Cardiac fibroblast (primary cell): ENCODE measurements at regions not wholly inside any gene's neighbourhood (a gene's known extent, or its start where the extent isn't known, plus 50 kb on each side); places are given as distances from the start of the nearest gene placed in this dataset.

Experiments
- DNase-seq, 2 donors: peaks; one replicate each; pipeline versions ENCODE4 v3.0.0 to v3.0.0-alpha.2; 2010; ENCODE audit warnings: low read depth in 2 of 2
- H3K4me3 ChIP-seq, 2 donors: replicated peaks in 1 of 2; 1 replicate in 1 of 2; 2 replicates in 1 of 2; pipeline ENCODE4 v1.5.1; 2011; ENCODE audit warnings: low read depth in 2 of 2, low read length in 2 of 2, mild to moderate bottlenecking in 2 of 2, moderate library complexity in 1 of 2
- CTCF ChIP-seq: IDR thresholded peaks from one replicate; pipeline ENCODE4 v1.5.1; 2011; ENCODE audit warnings: low read depth, mild to moderate bottlenecking, low read length, inconsistent platforms

GRCh38 chr10:78966844-78967488 lies 101.8 kb upstream of the ZMIZ1 start:
- no peak for DNase-seq
- no peak overlapping the region for H3K4me3 ChIP-seq
- TF ChIP-seq CTCF: no peak

DNA sequence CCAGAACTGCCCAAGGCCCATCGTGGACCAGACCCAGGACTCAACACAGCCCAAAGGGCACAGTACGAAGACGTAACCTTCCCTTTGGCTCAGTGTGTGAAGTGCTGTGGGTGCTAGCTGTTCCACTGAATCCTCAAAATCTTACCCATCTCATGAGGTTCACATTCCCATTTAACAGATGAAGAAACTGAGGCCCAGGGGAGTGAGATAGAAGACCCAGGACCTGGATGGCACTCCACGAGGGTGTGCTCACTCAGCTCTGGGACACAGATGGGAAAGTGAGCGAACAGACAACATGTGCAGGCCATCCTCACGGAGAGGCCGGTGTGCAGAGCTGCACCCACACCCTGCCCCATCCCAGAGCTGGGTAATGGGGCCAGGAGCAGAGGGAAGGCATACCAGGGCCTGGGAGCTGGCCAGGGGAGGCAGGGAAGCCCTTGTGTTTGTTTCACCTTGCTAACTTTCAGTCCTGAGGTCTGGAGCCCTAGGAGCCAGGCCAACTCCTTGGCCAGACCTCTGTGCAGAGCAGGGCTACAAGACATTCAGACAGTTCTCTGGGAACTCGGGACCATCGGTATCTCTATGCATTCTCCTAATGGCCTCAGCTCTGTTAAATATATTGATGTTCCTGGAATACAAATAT lies 100.3 kb upstream of the ZMIZ1 start:
- H3K4me3 ChIP-seq: no peak overlapping the region
- no peak for TF ChIP-seq CTCF
- no peak for DNase-seq

GRCh38 chr10:78968943-78969342 lies 99.8 kb upstream of the ZMIZ1 start:
- no peak for DNase-seq
- TF ChIP-seq CTCF: no peak
- H3K4me3 ChIP-seq: no peak overlapping the region

GRCh38 chr10:78969719-78970118 lies 99.0 kb upstream of the ZMIZ1 start:
- no peak overlapping the region for H3K4me3 ChIP-seq
- DNase-seq: no peak
- no peak for TF ChIP-seq CTCF

- no peak overlapping the region for H3K4me3 ChIP-seq
- no peak for TF ChIP-seq CTCF
- DNase-seq: no peak
These were observed 98.5 kb upstream of the ZMIZ1 start for GRCh38 chr10:78970261-78970660.

GRCh38 chr10:78971094-78971682 lies 97.6 kb upstream of the ZMIZ1 start:
- no peak for DNase-seq
- no peak overlapping the region for H3K4me3 ChIP-seq
- peak; percentile 16 for TF ChIP-seq CTCF
